Stromal cell of bone marrow (primary cell): ENCODE measurements at regions not wholly inside any gene's neighbourhood (a gene's known extent, or its start where the extent isn't known, plus 50 kb on each side); places are given as distances from the start of the nearest gene placed in this dataset.

Experiments used
- DNase-seq: peaks from one replicate; pipeline ENCODE4 v3.0.0-alpha.2; 2012; ENCODE audit warnings: low read depth

DNA sequence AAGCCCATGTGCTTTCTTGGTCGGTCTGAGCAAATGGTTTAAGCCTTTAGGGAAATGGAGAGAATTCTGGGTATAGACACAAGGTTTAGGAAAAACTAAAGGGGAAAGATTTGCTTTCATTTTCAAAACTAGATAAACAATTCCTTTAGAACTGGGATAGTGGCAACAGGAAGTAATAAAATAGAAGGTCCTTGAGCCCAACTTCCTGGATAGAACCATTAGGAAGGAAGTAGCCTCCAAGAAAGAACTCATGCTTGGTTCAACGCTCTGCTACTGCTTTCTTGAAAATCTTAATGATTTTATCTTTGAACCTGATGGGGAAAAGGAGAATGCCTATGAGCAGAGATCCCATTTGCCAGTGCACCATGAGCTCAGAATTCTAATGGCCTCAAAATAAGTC, 147.0 kb upstream of the THRB start:
- no peak for DNase-seq

DNA sequence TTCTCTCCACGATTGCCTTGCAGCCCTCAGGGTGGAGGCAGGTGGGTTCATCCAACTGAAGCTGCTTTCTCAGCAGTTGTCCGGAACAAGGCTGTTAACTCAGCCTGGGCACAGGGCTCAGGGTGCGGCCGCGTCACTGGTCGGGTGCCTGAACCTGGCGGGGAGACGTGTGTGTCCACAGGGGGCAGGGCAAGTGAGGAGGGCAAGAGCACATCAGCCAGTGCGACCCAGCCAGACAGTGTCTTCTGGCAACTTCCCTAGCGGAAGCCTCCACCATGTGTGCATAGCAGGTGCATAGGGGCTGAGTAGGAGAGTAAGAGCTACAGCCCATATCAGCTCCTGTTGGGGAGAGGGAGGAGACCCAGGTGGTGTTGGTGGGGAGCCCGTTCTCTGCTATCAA, 150.4 kb upstream of the THRB start:
- no peak for DNase-seq

DNA sequence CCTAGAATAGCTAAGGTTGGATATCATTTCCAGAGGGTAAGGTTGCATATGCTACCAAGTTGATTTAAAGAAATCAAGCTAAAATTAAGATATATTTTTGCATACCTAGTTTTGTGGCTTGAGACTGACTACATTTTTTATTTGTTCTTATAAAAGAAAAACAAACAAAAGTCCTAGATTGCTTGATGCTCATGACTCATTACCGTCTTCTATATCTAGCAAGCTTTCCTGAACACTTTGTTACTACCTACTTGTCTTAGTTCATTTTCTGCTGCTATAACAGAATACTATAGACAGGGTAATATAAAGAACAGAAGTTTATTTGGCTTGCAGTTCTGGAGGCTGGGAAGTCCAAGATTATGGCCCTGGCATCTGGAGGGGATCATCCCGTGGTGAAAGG, 152.1 kb upstream of the THRB start:
- DNase-seq: no peak

DNA sequence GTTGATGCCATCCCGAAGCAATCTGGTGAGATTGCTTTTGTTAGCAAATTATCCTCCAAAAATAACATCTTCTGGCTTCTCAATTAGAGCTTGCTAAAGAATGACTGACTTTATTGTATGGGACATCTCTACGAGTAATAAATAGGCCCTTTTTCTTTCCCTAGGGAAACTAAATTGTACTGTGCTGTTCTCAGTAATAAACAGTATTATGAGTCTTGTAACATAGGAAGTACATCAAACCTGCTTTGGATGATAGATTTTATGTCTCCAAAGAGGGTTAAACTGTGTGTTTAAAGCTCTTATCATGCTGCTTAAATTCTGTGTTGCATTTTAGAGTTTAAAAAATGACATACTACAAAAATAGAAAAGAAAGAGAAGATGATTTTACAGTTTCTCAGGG, 153.4 kb upstream of the THRB start:
- no peak for DNase-seq

DNA sequence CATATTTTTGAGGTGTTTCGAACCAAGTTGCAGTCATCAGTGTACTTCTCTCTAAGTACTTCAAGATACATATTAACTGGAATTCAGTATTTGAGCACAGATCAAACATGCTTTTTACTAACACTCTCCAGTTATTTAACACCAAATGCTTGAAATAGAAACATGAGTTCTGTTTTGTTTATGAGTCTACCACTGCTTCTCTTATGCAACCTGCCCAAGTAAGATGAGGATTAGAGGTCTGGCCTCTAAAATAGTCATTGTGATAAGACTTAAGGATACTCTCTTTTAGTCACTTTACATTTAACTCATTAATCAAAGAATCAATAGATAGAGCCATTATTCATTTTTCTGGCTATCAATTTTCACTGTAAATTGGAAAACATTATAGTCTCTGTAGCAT, 156.2 kb upstream of the THRB start:
- DNase-seq: no peak

DNA sequence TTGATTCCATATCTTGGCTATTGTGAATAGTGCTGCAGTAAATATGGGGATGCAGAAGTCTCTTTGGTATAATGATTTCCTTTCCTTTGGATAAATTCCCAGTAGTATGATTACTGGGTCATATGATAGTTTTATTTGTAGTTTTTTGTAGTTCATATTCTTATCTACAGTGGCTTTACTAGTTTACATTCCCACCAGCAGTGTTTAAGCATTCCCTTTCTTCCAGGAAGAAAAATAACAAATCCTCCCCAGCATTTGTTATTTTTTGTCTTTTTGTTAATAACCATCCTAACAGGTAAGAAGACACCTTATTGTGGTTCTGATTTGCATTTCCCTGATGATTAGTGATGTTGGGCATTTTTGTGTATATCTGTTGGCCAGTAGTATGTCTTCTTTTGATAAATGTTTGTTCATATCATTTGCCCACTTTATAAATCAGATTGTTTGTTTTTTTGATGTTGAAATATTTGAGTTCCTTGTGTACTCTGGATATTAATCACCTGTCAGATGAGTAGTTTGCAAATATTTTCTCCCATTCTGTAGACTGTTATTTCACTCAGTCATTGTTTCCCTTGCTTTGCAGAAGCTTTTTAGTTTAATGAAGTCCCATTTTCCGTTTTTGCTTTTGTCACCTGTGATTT, 163.3 kb upstream of the THRB start:
- no peak for DNase-seq

DNA sequence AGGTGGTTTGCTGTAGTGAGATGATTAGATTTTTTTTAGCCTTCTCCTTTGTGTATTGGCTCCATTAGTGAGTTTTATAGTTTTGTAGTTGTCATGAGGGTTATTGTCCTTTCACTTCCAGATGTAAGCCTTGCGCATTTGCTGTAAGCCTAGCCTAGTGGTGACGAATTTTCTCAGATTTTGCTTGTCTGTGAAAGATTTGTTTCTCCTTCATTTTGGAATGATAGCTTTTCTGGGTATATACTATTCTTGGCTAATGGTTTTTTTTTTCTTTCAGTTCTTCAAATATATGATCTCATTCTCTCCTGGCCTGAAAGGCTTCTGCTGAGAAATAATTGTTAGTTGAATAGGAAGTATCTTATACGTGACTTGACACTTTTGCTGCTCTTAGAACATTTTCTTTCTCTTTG, 166.5 kb upstream of the THRB start:
- no peak for DNase-seq

DNA sequence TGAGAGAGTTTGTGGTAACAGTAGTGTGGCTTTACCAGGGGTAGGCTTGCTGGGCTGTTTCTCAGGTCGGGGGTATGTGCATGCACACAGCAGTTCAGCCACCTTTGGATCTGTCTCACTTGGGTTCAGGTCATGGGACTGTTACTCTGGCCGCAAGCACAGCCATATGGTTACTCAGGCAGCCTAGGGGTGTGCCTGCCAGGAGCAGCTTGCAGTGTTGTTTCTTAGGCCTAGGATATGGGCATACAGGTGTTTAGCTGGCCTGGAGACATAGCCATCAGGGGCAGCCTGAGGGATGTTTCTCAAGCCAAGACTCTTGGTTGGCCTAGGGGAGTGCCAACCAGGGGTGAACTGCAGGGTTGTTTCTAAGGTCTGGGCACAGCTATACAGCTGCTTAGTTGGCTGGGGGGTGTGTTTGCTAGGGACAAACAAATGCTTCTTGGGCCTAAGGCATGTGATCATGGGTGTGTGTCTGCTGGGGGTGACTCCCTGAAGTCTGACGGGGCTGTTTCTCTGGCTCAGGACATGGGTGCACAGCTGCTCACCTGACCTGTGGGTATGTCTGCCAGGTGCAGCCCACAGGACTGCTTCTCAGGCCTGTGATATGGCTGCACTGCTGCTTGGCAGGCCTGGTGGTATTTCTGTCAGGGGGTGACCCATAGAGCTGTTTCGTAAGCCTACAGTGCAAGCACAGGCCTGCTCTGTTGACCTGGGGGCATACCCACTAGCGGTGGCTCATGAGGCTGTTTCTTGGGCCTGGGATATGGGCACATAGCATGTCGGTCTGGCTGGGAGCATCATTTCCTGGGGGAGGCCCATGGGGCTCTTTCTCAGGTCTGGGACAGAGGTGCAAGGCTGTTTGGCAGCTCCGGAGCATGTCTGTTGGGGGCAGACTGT, 168.0 kb upstream of the THRB start:
- DNase-seq: no peak

DNA sequence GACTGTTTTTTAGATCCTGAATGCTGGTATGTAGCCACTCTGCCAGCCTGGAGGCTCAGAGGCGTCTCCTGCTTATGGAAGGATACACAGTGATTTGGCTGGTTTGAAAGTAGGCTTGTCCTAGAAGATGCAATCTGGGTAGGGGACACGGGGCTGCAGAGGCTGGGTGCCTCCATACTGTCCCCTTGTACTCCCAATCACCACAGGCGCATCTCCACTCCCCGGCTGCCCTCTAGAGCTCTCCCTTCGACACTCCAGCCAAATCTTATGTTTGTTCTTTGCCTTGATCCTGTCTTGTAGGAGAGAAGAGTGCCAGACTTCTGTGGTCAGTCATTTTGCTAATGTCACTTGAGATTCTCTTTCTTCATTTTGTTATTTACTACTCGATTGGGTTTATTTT, 168.8 kb upstream of the THRB start:
- DNase-seq: no peak

DNA sequence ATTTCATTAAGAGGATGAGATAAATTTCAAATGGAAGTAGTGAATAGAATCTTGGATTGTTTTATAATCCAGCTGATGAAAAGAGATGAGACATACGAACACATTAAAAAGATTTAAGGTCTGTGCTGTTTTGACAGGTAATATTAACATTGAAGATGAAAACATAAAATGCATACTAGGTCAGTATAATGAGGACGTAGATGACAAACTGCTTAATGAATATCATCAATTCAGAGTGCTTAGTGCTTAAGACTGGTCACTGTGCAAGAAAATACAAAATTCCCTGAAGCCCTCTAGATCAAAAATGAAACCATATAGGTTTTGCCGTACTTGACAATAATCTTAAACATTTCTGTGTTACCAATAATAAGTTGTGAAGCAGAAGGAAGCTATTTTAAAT, 173.4 kb upstream of the THRB start:
- no peak for DNase-seq

DNA sequence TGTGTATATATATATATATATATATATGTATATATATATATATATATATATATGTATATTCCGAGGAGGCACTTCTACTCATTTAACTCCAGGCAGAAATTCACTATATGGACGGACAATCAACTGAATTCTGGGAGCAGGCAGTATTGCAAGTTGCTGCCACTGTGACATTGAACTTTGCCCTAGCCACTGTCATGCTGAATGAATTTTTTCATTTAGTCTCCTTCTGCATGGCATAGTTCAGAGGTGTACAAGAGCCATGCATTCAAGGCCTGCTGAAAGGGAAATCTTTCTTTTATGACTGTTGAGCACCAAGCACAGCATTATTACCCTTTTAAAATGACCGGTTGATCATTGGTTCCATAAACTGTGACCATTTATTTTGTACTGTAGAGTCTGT, 176.2 kb upstream of the THRB start:
- DNase-seq: no peak

DNA sequence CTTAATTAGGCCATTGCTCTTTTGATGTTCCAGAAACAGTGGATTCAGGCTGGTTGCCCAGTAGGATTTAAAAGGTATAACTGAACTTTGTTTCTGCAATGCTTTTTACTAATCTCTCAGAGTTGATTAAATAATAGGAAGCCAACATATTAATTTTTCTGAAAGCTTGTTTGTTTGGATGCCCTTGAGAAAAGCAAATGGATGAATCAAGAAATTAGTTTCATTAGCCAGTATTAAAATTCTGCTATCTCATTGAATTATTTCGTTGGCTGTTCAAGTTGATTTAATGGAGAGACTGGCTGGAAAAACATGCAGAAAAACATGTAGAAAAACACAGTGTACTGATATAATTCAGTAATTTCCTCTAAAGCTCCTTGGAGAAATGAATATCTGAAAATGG, 178.9 kb upstream of the THRB start:
- DNase-seq: no peak

DNA sequence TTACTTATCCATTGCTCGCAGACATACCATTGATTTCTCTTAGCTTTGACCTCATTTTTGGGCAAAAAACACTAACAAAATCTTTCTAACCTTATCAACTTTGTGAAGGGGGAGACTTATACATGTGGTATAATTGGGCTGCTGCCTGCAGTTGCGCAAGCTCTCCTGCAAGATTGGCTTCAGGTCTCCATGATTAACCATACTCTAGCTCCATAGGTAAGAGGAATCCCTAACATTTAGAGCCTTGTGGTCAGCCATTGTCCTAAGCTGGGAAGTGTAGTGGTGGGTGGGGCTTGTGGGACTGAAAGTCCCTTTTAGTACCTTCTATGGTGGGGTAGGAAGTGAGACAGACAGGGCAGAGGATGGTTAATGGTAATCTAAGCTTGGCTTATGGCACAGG, 179.6 kb upstream of the THRB start:
- DNase-seq: no peak

DNA sequence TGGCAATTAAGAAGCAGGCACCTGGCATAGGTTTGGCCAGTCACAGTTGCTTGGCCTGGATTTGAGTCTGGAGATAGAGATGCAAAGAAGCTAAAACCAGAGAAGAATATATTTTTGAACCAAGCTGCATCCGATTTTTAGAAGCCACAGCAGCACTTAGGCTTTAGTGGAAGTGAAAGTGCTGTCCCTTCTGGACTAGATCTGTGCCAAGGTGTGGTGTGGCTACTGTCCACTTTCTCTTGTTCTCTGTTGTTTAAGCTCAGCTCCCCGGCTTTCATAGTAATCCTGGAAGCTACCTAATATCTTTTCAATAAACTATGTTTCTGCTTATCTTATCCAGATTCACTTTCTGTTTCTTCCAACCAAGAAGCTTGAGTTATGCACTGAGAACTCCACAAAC, 183.4 kb upstream of the THRB start:
- no peak for DNase-seq

DNA sequence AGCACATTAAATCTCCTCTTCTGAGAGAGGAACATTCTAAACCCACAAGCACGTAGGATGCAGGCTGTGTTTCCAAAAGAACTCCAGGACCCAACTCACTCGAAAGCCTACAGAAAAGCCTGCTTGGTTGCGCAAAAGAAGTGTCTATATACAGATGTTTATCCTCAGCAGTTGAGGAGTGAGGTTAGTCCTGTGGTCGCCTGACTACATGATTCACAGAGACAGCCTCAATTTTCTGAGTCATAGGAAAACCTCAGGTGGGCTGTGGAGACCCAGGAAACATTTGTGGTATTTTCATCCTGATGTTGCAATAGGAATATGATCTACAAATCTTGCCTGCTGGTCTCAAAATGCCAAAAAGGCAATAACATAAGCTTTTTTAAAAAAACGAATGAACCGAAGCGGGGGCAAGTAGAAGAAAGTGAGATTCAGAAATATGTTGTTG, 183.8 kb upstream of the THRB start:
- DNase-seq: peak; percentile 63

DNA sequence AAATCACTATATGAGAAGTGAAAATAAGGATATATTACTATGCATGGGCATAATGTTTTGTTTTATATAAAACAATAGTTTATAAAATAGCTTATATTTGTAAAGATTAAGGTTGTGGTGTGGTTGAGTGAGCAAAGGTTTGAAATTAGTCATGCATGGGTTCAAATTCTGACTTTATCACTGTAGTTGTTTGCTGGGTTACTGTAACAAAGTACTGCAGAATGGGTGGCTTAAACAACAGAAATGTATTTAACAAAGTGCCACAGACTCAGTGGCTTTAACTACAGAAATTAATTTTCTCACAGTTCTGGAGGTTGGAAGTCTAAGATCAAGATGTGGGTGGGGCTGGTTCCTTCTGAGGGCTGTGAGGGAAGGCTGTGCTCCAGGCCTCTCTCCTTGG, 184.8 kb upstream of the THRB start:
- DNase-seq: no peak

DNA sequence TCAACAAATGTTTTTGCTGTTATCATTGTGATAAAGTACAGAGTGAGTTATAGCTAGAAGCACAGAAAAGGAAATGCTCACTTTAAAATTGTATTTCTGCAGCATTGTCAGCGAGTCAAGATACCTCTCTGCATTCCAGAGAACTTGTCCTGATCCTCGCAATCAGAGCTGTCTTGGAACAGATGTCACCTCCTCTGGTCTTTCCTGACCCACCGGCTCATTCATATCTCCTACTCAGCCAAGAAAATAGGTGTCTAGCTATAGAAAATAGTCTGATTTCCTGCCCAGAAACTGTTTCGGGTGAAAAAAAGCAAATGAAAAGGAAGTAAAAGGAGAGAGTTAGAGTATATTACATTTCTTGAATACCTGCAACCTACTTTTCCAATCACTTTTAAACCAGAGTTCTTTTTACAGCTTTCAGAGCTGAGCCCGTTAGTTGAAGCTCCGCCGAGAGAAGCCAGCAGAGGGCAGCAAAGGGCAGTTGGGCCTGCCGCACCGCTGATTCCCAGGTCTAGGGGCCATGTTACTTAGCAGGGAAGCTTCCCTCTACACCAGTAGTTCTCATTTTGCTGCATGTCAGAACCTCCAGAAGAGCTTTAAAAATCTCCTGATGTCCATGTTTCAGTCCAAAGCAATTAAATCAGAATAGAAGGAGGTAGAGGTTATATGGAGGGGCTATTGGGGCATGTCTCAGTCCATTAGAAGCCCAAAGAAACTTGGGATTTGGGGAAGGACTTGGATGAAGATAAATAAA, 185.7 kb upstream of the THRB start:
- no peak for DNase-seq

DNA sequence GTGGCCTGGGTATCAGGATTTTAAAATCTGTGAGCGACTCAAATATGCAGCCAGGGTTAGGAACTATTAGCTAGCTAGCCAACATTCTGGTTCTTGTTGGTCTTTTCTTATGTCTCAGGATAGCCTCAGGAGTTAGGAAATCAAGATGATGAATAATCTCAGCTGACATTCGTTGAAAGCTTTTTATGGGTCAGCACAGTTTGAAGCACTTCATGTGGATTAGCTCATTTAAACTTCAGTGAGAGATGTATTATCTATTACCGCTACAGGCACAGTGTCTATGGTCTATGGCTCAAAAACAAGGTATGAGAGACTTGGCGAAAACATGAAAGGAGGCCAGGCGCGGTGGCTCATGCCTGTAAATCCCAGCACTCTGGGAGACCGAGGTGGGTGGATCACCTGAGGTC, 187.5 kb upstream of the THRB start:
- DNase-seq: peak; percentile 58

DNA sequence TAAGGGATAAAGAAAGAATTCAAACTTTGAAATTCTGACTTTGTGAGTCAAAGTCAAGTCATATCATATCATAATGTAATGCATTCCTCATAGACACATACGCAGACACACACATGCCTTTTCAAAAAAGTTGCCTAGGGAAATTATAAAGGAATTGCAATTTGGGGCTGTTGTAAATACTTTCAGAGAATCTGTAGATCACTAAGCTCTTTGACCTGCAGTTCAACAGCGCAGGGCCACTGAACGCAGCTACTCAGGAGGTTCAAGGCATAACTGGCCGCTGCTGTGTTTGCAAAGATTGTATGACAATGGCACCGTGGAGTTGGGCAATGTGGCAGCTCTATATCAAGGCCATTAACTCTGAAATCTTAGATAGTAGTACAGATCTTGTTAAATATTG, 188.4 kb upstream of the THRB start:
- no peak for DNase-seq

DNA sequence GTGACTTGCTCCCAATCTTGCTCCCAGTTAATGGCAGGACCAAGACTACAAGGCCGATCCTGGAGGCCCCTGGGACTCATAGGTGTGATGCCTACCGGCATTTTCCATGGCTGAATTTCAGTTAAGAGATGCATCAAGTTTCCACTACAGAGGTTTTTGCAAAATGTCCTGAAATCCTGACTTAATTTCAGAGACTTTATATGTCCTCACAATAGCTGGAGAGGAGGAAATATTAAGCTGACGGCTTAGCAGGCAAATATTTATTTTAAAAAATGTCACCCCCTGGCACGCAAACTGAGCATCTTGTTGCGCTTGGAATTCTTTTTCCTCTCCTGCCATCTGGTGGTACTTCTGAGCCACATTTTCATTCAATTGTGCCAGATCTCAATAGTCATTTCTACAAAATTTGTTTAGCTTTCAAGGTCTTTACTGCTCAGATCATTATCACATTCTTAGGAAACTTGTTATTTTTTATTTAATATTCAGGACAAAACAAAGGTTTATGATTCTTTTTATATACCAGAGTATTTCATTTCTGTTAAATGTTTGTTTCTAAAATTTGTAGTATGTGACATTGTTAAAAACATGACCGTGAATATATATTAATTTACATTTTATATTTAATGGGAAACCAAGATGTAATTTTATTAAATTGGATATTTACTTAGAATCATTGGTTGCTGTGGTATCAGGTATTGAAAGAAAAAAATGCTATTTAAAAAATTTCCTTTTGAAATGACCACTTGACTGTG, 189.2 kb upstream of the THRB start:
- DNase-seq: peak; percentile 52

DNA sequence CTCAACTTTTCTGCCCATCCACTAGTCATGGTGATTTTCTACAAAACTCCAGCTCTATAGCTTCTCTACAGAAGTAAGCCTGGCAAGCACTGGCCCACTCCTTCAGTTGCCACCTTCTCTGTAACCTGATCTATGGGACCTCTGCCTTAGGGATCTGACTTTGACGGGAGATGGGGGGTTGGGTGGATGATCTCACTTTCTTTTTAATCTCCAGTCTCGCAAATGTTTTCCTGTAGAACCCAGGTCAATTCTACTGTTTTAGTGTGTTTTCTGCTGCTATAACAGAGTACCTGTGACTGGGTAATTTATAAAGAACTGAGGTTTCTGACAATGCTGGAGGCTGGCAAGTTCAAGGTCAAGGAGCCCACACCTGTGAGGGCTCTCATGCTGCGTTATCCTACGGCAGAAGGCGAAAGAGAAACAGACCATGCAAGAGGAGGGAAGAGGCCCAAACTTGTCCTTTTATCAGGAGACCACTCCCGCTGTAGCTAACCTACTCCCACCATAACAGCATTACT, 189.9 kb upstream of the THRB start:
- DNase-seq: no peak

DNA sequence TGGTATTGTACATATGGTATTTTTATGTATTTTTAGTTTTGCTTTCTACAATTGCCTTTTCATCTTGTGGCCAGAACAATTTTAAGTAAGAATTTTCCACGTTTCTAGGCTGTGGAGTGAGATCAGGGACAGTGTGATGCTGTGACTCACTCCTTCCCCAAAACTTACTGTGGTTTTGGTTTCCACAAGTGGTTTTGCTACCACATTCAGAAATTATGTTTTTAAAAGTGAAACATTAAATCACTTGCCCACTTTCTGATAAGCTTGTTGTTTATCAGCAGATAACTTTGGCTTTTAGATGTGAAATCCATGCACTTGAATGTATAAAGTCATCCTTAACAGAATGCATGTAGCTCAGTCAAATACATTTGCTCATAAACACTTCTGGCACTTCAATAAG, 192.2 kb upstream of the THRB start:
- peak; percentile 77 for DNase-seq
